Epithelial cell of esophagus (primary cell): ENCODE measurements at regions not wholly inside any gene's neighbourhood (a gene's known extent, or its start where the extent isn't known, plus 50 kb on each side); places are given as distances from the start of the nearest gene placed in this dataset.
A peak's percentile ranks its signal among the peaks of the same experiment; 100 is the strongest.
"Not testable (repeated sequence)": the region's sequence is repeated elsewhere in the genome, so short reads cannot be mapped to it uniquely, and the experiment has no call there.

Source experiments
- DNase-seq: peaks from one replicate; pipeline ENCODE4 v3.0.0; 2010; ENCODE audit warnings: low read depth
- H3K4me3 ChIP-seq: 2 replicates; pipeline ENCODE4 v1.5.1; 2011; ENCODE audit warnings: mild to moderate bottlenecking, low read length, control low read depth
- CTCF ChIP-seq: IDR thresholded peaks from 2 replicates; pipeline ENCODE4 v1.5.1; 2011; ENCODE audit warnings: low read depth, mild to moderate bottlenecking, low read length, control low read depth, inconsistent platforms; ENCODE audit not compliant: insufficient read depth; ENCODE audit errors: missing control alignments

- not testable (repeated sequence) for H3K4me3 ChIP-seq, DNase-seq
These were observed 174.8 kb downstream of the COL12A1 start for GRCh38 chr6:75031102-75031501.

- TF ChIP-seq CTCF, result no peak
- no peak for DNase-seq
- no peak overlapping the region for H3K4me3 ChIP-seq
These were observed 176.5 kb downstream of the COL12A1 start for GRCh38 chr6:75029333-75029732.

- no peak overlapping the region for H3K4me3 ChIP-seq
- TF ChIP-seq CTCF, result no peak
- DNase-seq, result no peak
These were observed 180.5 kb downstream of the COL12A1 start for GRCh38 chr6:75025371-75025770.

- peak; percentile 4 for DNase-seq
- no peak overlapping the region for H3K4me3 ChIP-seq
- TF ChIP-seq CTCF, result no peak
These were observed 181.0 kb downstream of the COL12A1 start for GRCh38 chr6:75024828-75025227.

GRCh38 chr6:75023634-75024033 lies 182.2 kb downstream of the COL12A1 start:
- no peak overlapping the region for H3K4me3 ChIP-seq
- peak; percentile 51 for DNase-seq

GRCh38 chr6:75020971-75021370 lies 184.9 kb downstream of the COL12A1 start:
- no peak for TF ChIP-seq CTCF

More at GRCh38 chr6:75023634-75024033, 182.2 kb downstream of the COL12A1 start:
- TF ChIP-seq CTCF, result no peak

GRCh38 chr6:75020376-75020775 lies 185.5 kb downstream of the COL12A1 start:
- TF ChIP-seq CTCF, result no peak

More at GRCh38 chr6:75020971-75021370, 184.9 kb downstream of the COL12A1 start:
- no peak overlapping the region for H3K4me3 ChIP-seq
- DNase-seq, result no peak

More at GRCh38 chr6:75020376-75020775, 185.5 kb downstream of the COL12A1 start:
- DNase-seq, result no peak
- H3K4me3 ChIP-seq, result no peak overlapping the region
